Vagina (tissue), 2 donors: ENCODE measurements at regions not wholly inside any gene's neighbourhood (a gene's known extent, or its start where the extent isn't known, plus 50 kb on each side); places are given as distances from the start of the nearest gene placed in this dataset.

Experiments
- DNase-seq, 2 donors: peaks; one replicate each; pipeline ENCODE4 v3.0.0-alpha.2; 2017; ENCODE audit errors: extremely low spot score in 2 of 2
- H3K27ac ChIP-seq: fragments of 200-600 bp; sonication (generic); one replicate; pipeline ENCODE4 v1.5.1; 2019
- H3K27me3 ChIP-seq: fragments of 200-600 bp; sonication (generic); one replicate; pipeline ENCODE4 v1.5.1; 2019
- H3K36me3 ChIP-seq, 2 donors: fragments of 200-600 bp; sonication (generic); one replicate each; pipeline ENCODE4 v1.5.1; 2017 to 2019
- H3K4me1 ChIP-seq: fragments of 200-600 bp; sonication (generic); one replicate; pipeline ENCODE4 v1.5.1; 2019
- H3K4me3 ChIP-seq, 2 donors: fragments of 200-600 bp; sonication (generic); 1 replicate in 1 of 2; 2 replicates in 1 of 2; pipeline ENCODE4 v1.5.1; 2016 to 2019
- H3K9me3 ChIP-seq: fragments of 200-600 bp; sonication (generic); one replicate; pipeline ENCODE4 v1.5.1; 2019
- CTCF ChIP-seq, 3 experiments: fragments of 450-650 bp in 2 of 3; fragments of 200-600 bp in 1 of 3; sonication (generic) in 1 of 3; IDR thresholded peaks; one replicate each; pipeline ENCODE4 v1.5.1; 2017 to 2019; ENCODE audit warnings: antibody characterized with exemption in 3 of 3, mild to moderate bottlenecking in 2 of 3, moderate library complexity in 2 of 3
- POLR2A ChIP-seq, 2 donors: fragments of 450-650 bp; IDR thresholded peaks; one replicate each; pipeline ENCODE4 v1.6.1; 2017; ENCODE audit warnings: antibody characterized with exemption in 2 of 2, mild to moderate bottlenecking in 2 of 2, moderate library complexity in 2 of 2
- POLR2AphosphoS5 ChIP-seq, 2 donors: sonication (generic); formaldehyde crosslinking; IDR thresholded peaks; one replicate each; pipeline ENCODE4 v1.9.0; 2017; ENCODE audit warnings: antibody characterized with exemption in 2 of 2, mild to moderate bottlenecking in 2 of 2, low read depth in 1 of 2; ENCODE audit not compliant: insufficient read depth in 1 of 2
- intact Hi-C: fragments of 100-400 bp; cut with DNase I; formaldehyde crosslinking; loops from one replicate; pipeline ENCODE4 v1.15.1; 2023

GRCh38 chr7:156516791-156517378 lies 123.7 kb upstream of the RNF32 start:
- no peak for TF ChIP-seq CTCF (IDR thresholded peaks at IDR 0.05)
- no peak for TF ChIP-seq POLR2AphosphoS5 (IDR thresholded peaks at IDR 0.05; ENCODE audit: insufficient read depth in 1 of 2, low read depth in 1 of 2)
- no peak for TF ChIP-seq POLR2A (IDR thresholded peaks at IDR 0.05)
- Histone ChIP-seq H3K27ac (no peak overlapping the region), H3K27me3 (no peaks in the 10 kb centered on the region), H3K4me3 (no peak overlapping the region), H3K4me1 (no peaks in the 10 kb centered on the region), H3K36me3 (no peaks in the 10 kb centered on the region), H3K9me3 (no peaks in the 10 kb centered on the region)
- intact Hi-C loops = no loop called here
- peak; percentile 60 to 91 for DNase-seq

GRCh38 chr7:156515911-156516790 lies 124.4 kb upstream of the RNF32 start:
- no peaks in the 10 kb centered on the region for H3K27me3 ChIP-seq
- no peaks in the 10 kb centered on the region for H3K36me3 ChIP-seq
- intact Hi-C loops = no loop called here
- TF ChIP-seq CTCF (IDR thresholded peaks at IDR 0.05) = no peak
- TF ChIP-seq POLR2A (IDR thresholded peaks at IDR 0.05) = no peak
- no peak for TF ChIP-seq POLR2AphosphoS5 (IDR thresholded peaks at IDR 0.05; ENCODE audit: insufficient read depth in 1 of 2, low read depth in 1 of 2)
- no peak overlapping the region for H3K4me3 ChIP-seq
- peak; percentile 72 to 77 for DNase-seq
- H3K27ac ChIP-seq = no peak overlapping the region
- H3K4me1 ChIP-seq = no peaks in the 10 kb centered on the region
- peaks cover 6% of the 10 kb centered on the region for H3K9me3 ChIP-seq

- H3K9me3 ChIP-seq = peaks cover 12% of the 10 kb centered on the region
- no peaks in the 10 kb centered on the region for H3K36me3 ChIP-seq
- no peaks in the 10 kb centered on the region for H3K4me1 ChIP-seq
- intact Hi-C loops = no loop called here
- peak; percentile 22 to 65 for DNase-seq
- H3K4me3 ChIP-seq = no peak overlapping the region
- TF ChIP-seq POLR2A (IDR thresholded peaks at IDR 0.05) = no peak
- no peak for TF ChIP-seq CTCF (IDR thresholded peaks at IDR 0.05)
- no peak for TF ChIP-seq POLR2AphosphoS5 (IDR thresholded peaks at IDR 0.05; ENCODE audit: insufficient read depth in 1 of 2, low read depth in 1 of 2)
- no peak overlapping the region for H3K27ac ChIP-seq
- no peaks in the 10 kb centered on the region for H3K27me3 ChIP-seq
These were observed 125.7 kb upstream of the RNF32 start for GRCh38 chr7:156514851-156515250.

- intact Hi-C loops = no loop called here
- Histone ChIP-seq H3K9me3 (peaks cover 12% of the 10 kb centered on the region), H3K27me3 (no peaks in the 10 kb centered on the region), H3K27ac (no peak overlapping the region), H3K4me3 (no peak overlapping the region), H3K4me1 (no peaks in the 10 kb centered on the region), H3K36me3 (no peaks in the 10 kb centered on the region)
- TF ChIP-seq POLR2A (IDR thresholded peaks at IDR 0.05) (no peak), CTCF (IDR thresholded peaks at IDR 0.05) (no peak), POLR2AphosphoS5 (IDR thresholded peaks at IDR 0.05; ENCODE audit: insufficient read depth in 1 of 2, low read depth in 1 of 2) (no peak)
- DNase-seq = no peak
These were observed 129.1 kb upstream of the RNF32 start for GRCh38 chr7:156511426-156511825.

- no peak for DNase-seq
- no peaks in the 10 kb centered on the region for H3K4me1 ChIP-seq
- no peak overlapping the region for H3K4me3 ChIP-seq
- H3K27ac ChIP-seq = no peak overlapping the region
- no peaks in the 10 kb centered on the region for H3K36me3 ChIP-seq
- intact Hi-C loops = no loop called here
- TF ChIP-seq CTCF (IDR thresholded peaks at IDR 0.05) (no peak), POLR2AphosphoS5 (IDR thresholded peaks at IDR 0.05; ENCODE audit: insufficient read depth in 1 of 2, low read depth in 1 of 2) (no peak), POLR2A (IDR thresholded peaks at IDR 0.05) (no peak)
- H3K9me3 ChIP-seq = peaks cover 12% of the 10 kb centered on the region
- no peaks in the 10 kb centered on the region for H3K27me3 ChIP-seq
These were observed 129.6 kb upstream of the RNF32 start for GRCh38 chr7:156510966-156511365.
